A549 (cell line): ENCODE measurements at regions not wholly inside any gene's neighbourhood (a gene's known extent, or its start where the extent isn't known, plus 50 kb on each side); places are given as distances from the start of the nearest gene placed in this dataset.

ENCODE experiments used
- EP300 ChIP-seq, 2 experiments: fragments of >200 bp; sonication (Bioruptor Twin); formaldehyde crosslinking; IDR thresholded peaks; 2 replicates in 1 of 2; 3 replicates in 1 of 2; pipeline ENCODE4 v1.6.1; 2016 to 2017
- MAX ChIP-seq: IDR thresholded peaks from 2 replicates; pipeline ENCODE4 v1.6.1; 2012
- PHF8 ChIP-seq: fragments of 200-600 bp; sonication (generic); IDR thresholded peaks from 2 replicates; pipeline ENCODE4 v1.6.1; 2016; ENCODE audit warnings: low read depth, mild to moderate bottlenecking, antibody characterized with exemption, moderate library complexity, borderline replicate concordance
- TF ChIP-seq, protein P1 (sequence below): fragments of >200 bp; sonication (Bioruptor Twin); formaldehyde crosslinking; IDR thresholded peaks from 3 replicates; pipeline ENCODE4 v1.5.1; 2016

GRCh38 chr14:26928019-26928418, 330.2 kb upstream of the NOVA1 start:
- TF ChIP-seq MAX (no peak), PHF8 (no peak), EP300 (IDR thresholded peaks at IDR 0.05) (no peak)
- TF ChIP-seq, protein P1, sequence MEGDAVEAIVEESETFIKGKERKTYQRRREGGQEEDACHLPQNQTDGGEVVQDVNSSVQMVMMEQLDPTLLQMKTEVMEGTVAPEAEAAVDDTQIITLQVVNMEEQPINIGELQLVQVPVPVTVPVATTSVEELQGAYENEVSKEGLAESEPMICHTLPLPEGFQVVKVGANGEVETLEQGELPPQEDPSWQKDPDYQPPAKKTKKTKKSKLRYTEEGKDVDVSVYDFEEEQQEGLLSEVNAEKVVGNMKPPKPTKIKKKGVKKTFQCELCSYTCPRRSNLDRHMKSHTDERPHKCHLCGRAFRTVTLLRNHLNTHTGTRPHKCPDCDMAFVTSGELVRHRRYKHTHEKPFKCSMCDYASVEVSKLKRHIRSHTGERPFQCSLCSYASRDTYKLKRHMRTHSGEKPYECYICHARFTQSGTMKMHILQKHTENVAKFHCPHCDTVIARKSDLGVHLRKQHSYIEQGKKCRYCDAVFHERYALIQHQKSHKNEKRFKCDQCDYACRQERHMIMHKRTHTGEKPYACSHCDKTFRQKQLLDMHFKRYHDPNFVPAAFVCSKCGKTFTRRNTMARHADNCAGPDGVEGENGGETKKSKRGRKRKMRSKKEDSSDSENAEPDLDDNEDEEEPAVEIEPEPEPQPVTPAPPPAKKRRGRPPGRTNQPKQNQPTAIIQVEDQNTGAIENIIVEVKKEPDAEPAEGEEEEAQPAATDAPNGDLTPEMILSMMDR, result no peak
